ENCODE measurements at regions not wholly inside any gene's neighbourhood (a gene's known extent, or its start where the extent isn't known, plus 50 kb on each side); places are given as distances from the start of the nearest gene placed in this dataset.

GRCh38 chr18:51273437-51273836 lies 76.0 kb upstream of the MEX3C start:
- Mint-ChIP-seq H3K27ac (peak overlapping the region in 1 of 3 experiments; percentile 22; a peak in 1 of 7 replicates), H3K27me3 (ENCODE audit: low read depth) (no peaks in the 10 kb centered on the region), H3K9me3 (peaks cover 0 to 4% of the 10 kb centered on the region in 2 experiments; a peak in 2 of 5 replicates), H3K4me3 (no peak overlapping the region), H3K4me1 (peaks cover 43 to 48% of the 10 kb centered on the region in 2 experiments), H3K36me3 (ENCODE audit: insufficient read depth in 1 of 3, low read depth in 3 of 3) (peaks cover 0 to 5% (median 0%) of the 10 kb centered on the region in 3 experiments; a peak in 1 of 7 replicates)
- DNase-seq: no peak
- Histone ChIP-seq H3K23me2 (ENCODE audit: insufficient read length, low read depth, low read length, poor library complexity, severe bottlenecking) (no peaks in the 10 kb centered on the region), H3K14ac (ENCODE audit: insufficient read depth, low read length) (no peak overlapping the region), H4K5ac (ENCODE audit: insufficient read length, low read depth, low read length) (no peak overlapping the region), H3T11ph (ENCODE audit: low read length) (no peak overlapping the region), H3K79me2 (ENCODE audit: insufficient read depth, low read length) (no peaks in the 10 kb centered on the region), H3K27me3 (ENCODE audit: insufficient read depth, low read length) (no peaks in the 10 kb centered on the region), H3K4ac (ENCODE audit: low read depth, low read length) (no peak overlapping the region), H2AFZ (ENCODE audit: low read length) (no peak overlapping the region), H3K4me1 (ENCODE audit: insufficient read depth, low read length) (peaks cover 4% of the 10 kb centered on the region; the same call in 1 of the 2 replicates), H3K9ac (ENCODE audit: extremely low read depth, insufficient read length, low read length) (no peak overlapping the region), H4K8ac (replicated peaks; ENCODE audit: insufficient read length, low read depth, low read length) (no peak overlapping the region), H4K91ac (ENCODE audit: insufficient read length, low read depth, low read length) (no peak overlapping the region), H3K9me3 (ENCODE audit: control insufficient read depth, low read depth, low read length) (no peaks in the 10 kb centered on the region), H3K27ac (ENCODE audit: insufficient read length, low read depth, low read length) (no peak overlapping the region), H2AK5ac (ENCODE audit: insufficient read length, low read length) (no peak overlapping the region), H4K20me1 (ENCODE audit: control insufficient read depth, insufficient read depth, insufficient read length) (no peaks in the 10 kb centered on the region), H2BK120ac (ENCODE audit: low read depth, low read length, poor library complexity, severe bottlenecking) (no peak overlapping the region), H2BK15ac (ENCODE audit: low read depth, low read length) (no peak overlapping the region), H3K56ac (ENCODE audit: insufficient read length, low read depth, low read length) (no peak overlapping the region), H3K18ac (ENCODE audit: insufficient read length, low read depth, low read length) (no peak overlapping the region), H2BK5ac (ENCODE audit: insufficient read length, low read length) (no peak overlapping the region), H3K79me1 (ENCODE audit: insufficient read depth, low read depth, low read length, poor library complexity, severe bottlenecking) (no peaks in the 10 kb centered on the region), H2BK12ac (ENCODE audit: insufficient read length, low read depth, low read length) (no peak overlapping the region), H3K23ac (ENCODE audit: insufficient read length, low read depth, low read length) (no peak overlapping the region), H2BK20ac (ENCODE audit: low read depth, low read length, poor library complexity, severe bottlenecking) (no peak overlapping the region), H3K4me2 (ENCODE audit: insufficient read depth, insufficient read length, low read length) (no peak overlapping the region)
- TF ChIP-seq CTCF (conservative IDR thresholded peaks at IDR 0.05): no peak
